A549 (cell line): ENCODE measurements at regions not wholly inside any gene's neighbourhood (a gene's known extent, or its start where the extent isn't known, plus 50 kb on each side); places are given as distances from the start of the nearest gene placed in this dataset.

Source experiments
- ATAC-seq, 2 experiments: fragments of 200-7000 bp in 1 of 2; fragments of >200 bp in 1 of 2; cut with Nextera tagmentation in 1 of 2; cut with Tn5 transposase in 1 of 2; 3 replicates each; pipeline versions ENCODE4 v1.8.0 to v1.9.1; 2018 to 2020; ENCODE audit warnings: mild to moderate bottlenecking in 1 of 2, moderate library complexity in 1 of 2
- CTCF ChIA-PET: fragments of 300-600 bp; sonication (Branson Sonifier 250); formaldehyde crosslinking; extraction: SDS; loops from one replicate; lab custom pipeline; 2021; ENCODE audit warnings: antibody characterized with exemption, inconsistent platforms; lab: Yijun Ruan, JAX
- POLR2A ChIA-PET: fragments of 350-600 bp; formaldehyde crosslinking; extraction: SDS; loops from one replicate; lab custom pipeline; 2021; ENCODE audit warnings: antibody characterized with exemption, inconsistent platforms; lab: Yijun Ruan, JAX
- DNase-seq, 2 experiments: peaks; one replicate each; pipeline versions ENCODE4 v3.0.0 to v3.0.0-alpha.2; 2011 to 2016; ENCODE audit warnings: low read depth in 1 of 2, low spot score in 1 of 2
- FAIRE-seq: peaks from 2 replicates; lab custom pipeline; 2011; peaks lifted over from hg19 to GRCh38; lab: Jason Lieb, UNC
- H3K27ac ChIP-seq, 2 experiments: fragments of >200 bp; sonication (Bioruptor Twin); formaldehyde crosslinking; 3 replicates each; pipeline ENCODE4 v1.5.1; 2016 to 2017
- H3K4me1 ChIP-seq: fragments of >200 bp; sonication (Bioruptor Twin); formaldehyde crosslinking; 3 replicates; pipeline ENCODE4 v1.6.1; 2016
- H3K4me2 ChIP-seq: fragments of >200 bp; sonication (Bioruptor Twin); formaldehyde crosslinking; 3 replicates; pipeline ENCODE4 v1.6.1; 2016
- H3K4me3 ChIP-seq: fragments of >200 bp; sonication (Bioruptor Twin); formaldehyde crosslinking; 3 replicates; pipeline ENCODE4 v1.5.1; 2016
- H3K9me3 ChIP-seq: fragments of >200 bp; sonication (Bioruptor Twin); formaldehyde crosslinking; 3 replicates; pipeline ENCODE4 v1.6.1; 2016
- BHLHE40 ChIP-seq: IDR thresholded peaks from 2 replicates; pipeline ENCODE4 v1.6.1; 2012; ENCODE audit warnings: low read depth, low read length, inconsistent platforms
- ESRRA ChIP-seq: fragments of 150-350 bp; IDR thresholded peaks from 2 replicates; pipeline ENCODE4 v1.6.1; 2014; ENCODE audit warnings: mild to moderate bottlenecking, low read length, borderline replicate concordance
- FOSB ChIP-seq: fragments of 250-450 bp; sonication (Bioruptor Pico); IDR thresholded peaks from 2 replicates; pipeline ENCODE4 v1.5.0; 2020; ENCODE audit warnings: mild to moderate bottlenecking, moderate library complexity
- FOXS1 ChIP-seq: fragments of 250-450 bp; sonication (Bioruptor Pico); IDR thresholded peaks from 2 replicates; pipeline ENCODE4 v1.5.0; 2020; ENCODE audit warnings: mild to moderate bottlenecking, moderate library complexity
- GATA3 ChIP-seq: IDR thresholded peaks from 2 replicates; pipeline ENCODE4 v1.6.1; 2012; ENCODE audit warnings: borderline replicate concordance
- HDAC2 ChIP-seq: fragments of 200-600 bp; sonication (generic); IDR thresholded peaks from 2 replicates; pipeline ENCODE4 v1.6.1; 2016
- HEYL ChIP-seq: fragments of 250-450 bp; sonication (Bioruptor Pico); IDR thresholded peaks from 2 replicates; pipeline ENCODE4 v1.8.0; 2021; ENCODE audit warnings: mild to moderate bottlenecking, moderate library complexity
- HOXA7 ChIP-seq: fragments of 250-450 bp; sonication (Bioruptor Pico); IDR thresholded peaks from 2 replicates; pipeline ENCODE4 v1.5.0; 2020; ENCODE audit warnings: mild to moderate bottlenecking, moderate library complexity
- HOXB13 ChIP-seq: fragments of 250-450 bp; sonication (Bioruptor Pico); IDR thresholded peaks from 2 replicates; pipeline ENCODE4 v1.5.0; 2020; ENCODE audit warnings: low read depth, mild to moderate bottlenecking, moderate library complexity
- JUNB ChIP-seq: fragments of >200 bp; sonication (Bioruptor Twin); formaldehyde crosslinking; IDR thresholded peaks from 2 replicates; pipeline ENCODE4 v1.6.1; 2016
- KDM5A ChIP-seq: fragments of 200-600 bp; sonication (generic); IDR thresholded peaks from 2 replicates; pipeline ENCODE4 v1.6.1; 2016; ENCODE audit warnings: antibody characterized with exemption, mild to moderate bottlenecking
- MAZ ChIP-seq: fragments of 150-350 bp; IDR thresholded peaks from 2 replicates; pipeline ENCODE4 v1.6.1; 2014; ENCODE audit warnings: antibody characterized with exemption, low read depth, low read length, borderline replicate concordance
- MYC ChIP-seq: IDR thresholded peaks from 2 replicates; pipeline ENCODE4 v1.6.1; 2012; ENCODE audit warnings: mild to moderate bottlenecking, inconsistent platforms, low read length, improper control_type of control experiment, borderline replicate concordance
- POLR2A ChIP-seq: IDR thresholded peaks from 2 replicates; pipeline ENCODE4 v1.6.1; 2012; ENCODE audit warnings: mild to moderate bottlenecking, low read length
- RAD21 ChIP-seq, 2 experiments: fragments of >200 bp in 1 of 2; sonication (Bioruptor Twin) in 1 of 2; formaldehyde crosslinking in 1 of 2; IDR thresholded peaks in 1 of 2; conservative IDR thresholded peaks in 1 of 2; 2 replicates in 1 of 2; 3 replicates in 1 of 2; pipeline ENCODE4 v1.6.1; 2012 to 2018; ENCODE audit warnings: inconsistent platforms in 1 of 2
- RCOR1 ChIP-seq: fragments of 150-350 bp; IDR thresholded peaks from 2 replicates; pipeline ENCODE4 v1.6.1; 2014; ENCODE audit warnings: antibody characterized with exemption, low read length, low read depth
- RNF2 ChIP-seq: fragments of 200-600 bp; sonication (generic); IDR thresholded peaks from 2 replicates; pipeline ENCODE4 v1.6.1; 2016; ENCODE audit warnings: low read depth, mild to moderate bottlenecking, antibody characterized with exemption, moderate library complexity, borderline replicate concordance
- SREBF2 ChIP-seq: fragments of 450-650 bp; IDR thresholded peaks from 2 replicates; pipeline ENCODE4 v1.6.1; 2014; ENCODE audit warnings: mild to moderate bottlenecking, moderate library complexity
- ZNF302 ChIP-seq: fragments of 250-450 bp; sonication (Bioruptor Pico); IDR thresholded peaks from 2 replicates; pipeline ENCODE4 v1.9.0; 2021; ENCODE audit warnings: inconsistent platforms, mild to moderate bottlenecking, moderate library complexity
- ZSCAN20 ChIP-seq: fragments of 250-450 bp; sonication (Bioruptor Pico); IDR thresholded peaks from 2 replicates; pipeline ENCODE4 v1.8.0; 2022; ENCODE audit warnings: mild to moderate bottlenecking, moderate library complexity
- WGBS: methylation state at CpG from one replicate; pipeline ENCODE4 v1.1.6; 2017; ENCODE audit errors: missing lambda C conversion rate; 5-methylcytosine and 5-hydroxymethylcytosine counted together
- TF ChIP-seq, protein P1 (sequence below): fragments of 450-650 bp; IDR thresholded peaks from 2 replicates; pipeline ENCODE4 v1.6.1; 2014; ENCODE audit warnings: antibody characterized with exemption
- TF ChIP-seq, protein P2 (sequence below): IDR thresholded peaks from 2 replicates; pipeline ENCODE4 v1.6.1; 2012
- TF ChIP-seq, protein P3 (sequence below): fragments of >200 bp; sonication (Bioruptor Twin); formaldehyde crosslinking; IDR thresholded peaks from 3 replicates; pipeline ENCODE4 v1.5.1; 2016
- TF ChIP-seq, protein P4 (sequence below): IDR thresholded peaks from 2 replicates; pipeline ENCODE4 v1.6.1; 2012; ENCODE audit warnings: low read depth, borderline replicate concordance
- TF ChIP-seq, protein P5 (sequence below): IDR thresholded peaks from 2 replicates; pipeline ENCODE4 v1.6.1; 2012
- TF ChIP-seq, protein P6 (sequence below): fragments of 250-450 bp; sonication (Bioruptor Pico); IDR thresholded peaks from 2 replicates; pipeline ENCODE4 v1.5.0; 2020; ENCODE audit warnings: low read depth, mild to moderate bottlenecking, moderate library complexity
- TF ChIP-seq, protein P7 (sequence below): fragments of >200 bp; sonication (Bioruptor Twin); formaldehyde crosslinking; IDR thresholded peaks from 2 replicates; pipeline ENCODE4 v1.6.1; 2016

DNA sequence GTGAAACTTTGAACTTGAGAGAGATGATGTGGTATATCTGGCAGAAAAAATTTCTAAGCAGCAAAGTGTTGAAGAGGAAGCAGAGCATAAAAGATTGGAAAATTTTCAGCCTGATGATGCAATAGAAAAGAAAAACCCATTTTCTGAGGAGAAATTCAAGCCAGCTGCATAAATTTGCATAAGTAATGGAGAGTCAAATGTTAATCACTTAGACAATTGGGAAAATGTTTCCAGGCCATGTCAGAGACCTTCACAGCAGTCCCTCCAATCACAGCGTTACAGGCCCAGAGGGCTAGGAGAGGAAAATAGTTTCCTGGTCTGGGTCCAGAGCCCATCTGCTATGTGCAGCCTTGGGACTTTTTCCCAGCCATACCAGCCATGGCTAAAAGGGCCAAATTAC lies 469.0 kb upstream of the FOXG1 start:
- ATAC-seq: no peak
- H3K4me1 ChIP-seq: no peaks in the 10 kb centered on the region
- DNase-seq: no peak
- no peak overlapping the region for H3K4me2 ChIP-seq
- ChIA-PET CTCF (interaction anchor here (0.7 kb wide), 1 partner anchor 221 kb away, joined by 3 read pairs; no protein-coding TSS in a partner anchor), POLR2A (no interaction called here)
- H3K27ac ChIP-seq: no peak overlapping the region
- FAIRE-seq: no peak
- 91% methylated on average over 1 of the region's 1 CpG for WGBS
- no peak overlapping the region for H3K4me3 ChIP-seq
- H3K9me3 ChIP-seq: peaks cover 13% of the 10 kb centered on the region; the same call in 1 of the 3 replicates
- no peak for TF ChIP-seq ZNF302
- TF ChIP-seq, protein P1, sequence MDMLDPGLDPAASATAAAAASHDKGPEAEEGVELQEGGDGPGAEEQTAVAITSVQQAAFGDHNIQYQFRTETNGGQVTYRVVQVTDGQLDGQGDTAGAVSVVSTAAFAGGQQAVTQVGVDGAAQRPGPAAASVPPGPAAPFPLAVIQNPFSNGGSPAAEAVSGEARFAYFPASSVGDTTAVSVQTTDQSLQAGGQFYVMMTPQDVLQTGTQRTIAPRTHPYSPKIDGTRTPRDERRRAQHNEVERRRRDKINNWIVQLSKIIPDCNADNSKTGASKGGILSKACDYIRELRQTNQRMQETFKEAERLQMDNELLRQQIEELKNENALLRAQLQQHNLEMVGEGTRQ: no peak
- TF ChIP-seq HDAC2: no peak
- TF ChIP-seq, protein P2, sequence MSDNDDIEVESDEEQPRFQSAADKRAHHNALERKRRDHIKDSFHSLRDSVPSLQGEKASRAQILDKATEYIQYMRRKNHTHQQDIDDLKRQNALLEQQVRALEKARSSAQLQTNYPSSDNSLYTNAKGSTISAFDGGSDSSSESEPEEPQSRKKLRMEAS: no peak
- no peak for TF ChIP-seq FOSB (CRISPR knock-in tag)
- TF ChIP-seq MAZ: no peak
- TF ChIP-seq BHLHE40: no peak
- TF ChIP-seq, protein P3, sequence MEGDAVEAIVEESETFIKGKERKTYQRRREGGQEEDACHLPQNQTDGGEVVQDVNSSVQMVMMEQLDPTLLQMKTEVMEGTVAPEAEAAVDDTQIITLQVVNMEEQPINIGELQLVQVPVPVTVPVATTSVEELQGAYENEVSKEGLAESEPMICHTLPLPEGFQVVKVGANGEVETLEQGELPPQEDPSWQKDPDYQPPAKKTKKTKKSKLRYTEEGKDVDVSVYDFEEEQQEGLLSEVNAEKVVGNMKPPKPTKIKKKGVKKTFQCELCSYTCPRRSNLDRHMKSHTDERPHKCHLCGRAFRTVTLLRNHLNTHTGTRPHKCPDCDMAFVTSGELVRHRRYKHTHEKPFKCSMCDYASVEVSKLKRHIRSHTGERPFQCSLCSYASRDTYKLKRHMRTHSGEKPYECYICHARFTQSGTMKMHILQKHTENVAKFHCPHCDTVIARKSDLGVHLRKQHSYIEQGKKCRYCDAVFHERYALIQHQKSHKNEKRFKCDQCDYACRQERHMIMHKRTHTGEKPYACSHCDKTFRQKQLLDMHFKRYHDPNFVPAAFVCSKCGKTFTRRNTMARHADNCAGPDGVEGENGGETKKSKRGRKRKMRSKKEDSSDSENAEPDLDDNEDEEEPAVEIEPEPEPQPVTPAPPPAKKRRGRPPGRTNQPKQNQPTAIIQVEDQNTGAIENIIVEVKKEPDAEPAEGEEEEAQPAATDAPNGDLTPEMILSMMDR: no peak
- no peak for TF ChIP-seq HOXB13
- no peak for TF ChIP-seq ESRRA
- TF ChIP-seq KDM5A: no peak
- TF ChIP-seq, protein P4, sequence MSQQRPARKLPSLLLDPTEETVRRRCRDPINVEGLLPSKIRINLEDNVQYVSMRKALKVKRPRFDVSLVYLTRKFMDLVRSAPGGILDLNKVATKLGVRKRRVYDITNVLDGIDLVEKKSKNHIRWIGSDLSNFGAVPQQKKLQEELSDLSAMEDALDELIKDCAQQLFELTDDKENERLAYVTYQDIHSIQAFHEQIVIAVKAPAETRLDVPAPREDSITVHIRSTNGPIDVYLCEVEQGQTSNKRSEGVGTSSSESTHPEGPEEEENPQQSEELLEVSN: no peak
- TF ChIP-seq ZSCAN20 (CRISPR knock-in tag): no peak
- TF ChIP-seq, protein P5, sequence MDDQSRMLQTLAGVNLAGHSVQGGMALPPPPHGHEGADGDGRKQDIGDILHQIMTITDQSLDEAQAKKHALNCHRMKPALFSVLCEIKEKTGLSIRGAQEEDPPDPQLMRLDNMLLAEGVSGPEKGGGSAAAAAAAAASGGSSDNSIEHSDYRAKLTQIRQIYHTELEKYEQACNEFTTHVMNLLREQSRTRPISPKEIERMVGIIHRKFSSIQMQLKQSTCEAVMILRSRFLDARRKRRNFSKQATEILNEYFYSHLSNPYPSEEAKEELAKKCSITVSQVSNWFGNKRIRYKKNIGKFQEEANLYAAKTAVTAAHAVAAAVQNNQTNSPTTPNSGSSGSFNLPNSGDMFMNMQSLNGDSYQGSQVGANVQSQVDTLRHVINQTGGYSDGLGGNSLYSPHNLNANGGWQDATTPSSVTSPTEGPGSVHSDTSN: no peak
- no peak for TF ChIP-seq MYC
- TF ChIP-seq HOXA7: no peak

DNA sequence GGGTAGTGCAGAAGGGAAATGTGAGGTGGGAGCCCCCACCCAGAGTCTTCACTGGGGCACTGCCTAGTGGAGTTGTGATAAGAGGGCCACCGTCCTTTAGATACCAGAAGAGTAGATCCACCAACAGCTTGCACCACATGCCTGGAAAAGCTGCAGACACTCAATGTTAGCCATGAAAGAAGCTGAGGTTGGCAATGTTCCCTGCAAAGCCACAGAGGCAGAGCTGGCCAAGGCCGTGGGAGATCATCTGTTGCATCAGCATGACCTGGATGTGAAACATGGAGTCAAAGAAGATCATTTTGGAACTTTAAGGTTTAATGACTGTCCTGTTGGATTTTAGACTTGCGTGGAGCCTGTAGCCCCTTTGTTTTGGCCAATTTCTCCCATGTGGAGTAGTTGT lies 468.4 kb upstream of the FOXG1 start:
- TF ChIP-seq GATA3 (no peak), JUNB (no peak), POLR2A (no peak), FOXS1 (CRISPR knock-in tag) (no peak), RCOR1 (no peak), RAD21 (conservative IDR thresholded peaks at IDR 0.05 in 1 of 2, IDR thresholded peaks at IDR 0.05 in 1 of 2) (no peak), SREBF2 (no peak), HEYL (CRISPR knock-in tag) (no peak), RNF2 (no peak)
- TF ChIP-seq, protein P6, sequence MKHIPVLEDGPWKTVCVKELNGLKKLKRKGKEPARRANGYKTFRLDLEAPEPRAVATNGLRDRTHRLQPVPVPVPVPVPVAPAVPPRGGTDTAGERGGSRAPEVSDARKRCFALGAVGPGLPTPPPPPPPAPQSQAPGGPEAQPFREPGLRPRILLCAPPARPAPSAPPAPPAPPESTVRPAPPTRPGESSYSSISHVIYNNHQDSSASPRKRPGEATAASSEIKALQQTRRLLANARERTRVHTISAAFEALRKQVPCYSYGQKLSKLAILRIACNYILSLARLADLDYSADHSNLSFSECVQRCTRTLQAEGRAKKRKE (CRISPR knock-in tag): no peak
- TF ChIP-seq, protein P7, sequence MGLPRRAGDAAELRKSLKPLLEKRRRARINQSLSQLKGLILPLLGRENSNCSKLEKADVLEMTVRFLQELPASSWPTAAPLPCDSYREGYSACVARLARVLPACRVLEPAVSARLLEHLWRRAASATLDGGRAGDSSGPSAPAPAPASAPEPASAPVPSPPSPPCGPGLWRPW: no peak
- TF ChIP-seq, protein P3: no peak
- Histone ChIP-seq H3K9me3 (peaks cover 13% of the 10 kb centered on the region; the same call in 1 of the 3 replicates), H3K4me2 (no peak overlapping the region), H3K4me3 (no peak overlapping the region), H3K4me1 (no peaks in the 10 kb centered on the region), H3K27ac (no peak overlapping the region)
- DNase-seq (no peak), ATAC-seq (no peak), FAIRE-seq (no peak)
- WGBS: 60% methylated on average over 3 of the region's 3 CpGs
- ChIA-PET POLR2A (no interaction called here), CTCF (interaction anchor here (0.7 kb wide), 1 partner anchor 221 kb away, joined by 3 read pairs; no protein-coding TSS in a partner anchor)
